ENCODE measurements at regions not wholly inside any gene's neighbourhood (a gene's known extent, or its start where the extent isn't known, plus 50 kb on each side); places are given as distances from the start of the nearest gene placed in this dataset.

DNA sequence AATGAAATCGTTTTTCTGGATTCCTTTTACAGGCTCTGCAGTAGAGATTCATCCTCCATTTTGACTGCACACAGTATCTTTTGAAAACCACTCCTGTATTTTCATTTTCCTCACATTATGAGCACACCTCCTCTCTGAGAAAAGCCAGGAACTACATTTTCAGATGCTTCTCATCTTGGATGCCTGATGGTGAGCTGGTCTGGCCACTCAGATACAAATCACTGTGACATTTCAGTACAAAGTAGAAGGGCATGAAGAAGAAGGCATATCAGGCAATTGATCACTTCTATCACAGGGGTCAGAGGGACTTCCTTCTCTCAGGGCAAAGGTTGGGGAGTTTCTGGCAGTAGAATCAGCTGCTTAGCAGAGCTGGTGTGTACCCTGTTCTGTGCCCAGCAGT, 192.0 kb upstream of the POM121L12 start:
- DNase-seq, result no peak
- BruUV-seq (replicated peaks), result no TSS peak
- Mint-ChIP-seq H3K27me3 (ENCODE audit: insufficient read depth, unreplicated experiment) (peaks cover 2% of the 10 kb centered on the region), H3K27ac (ENCODE audit: unreplicated experiment) (no peak overlapping the region), H3K9me3 (ENCODE audit: unreplicated experiment) (no peaks in the 10 kb centered on the region), H3K4me1 (ENCODE audit: low read depth, unreplicated experiment) (no peaks in the 10 kb centered on the region), H3K36me3 (ENCODE audit: insufficient read depth, unreplicated experiment) (no peaks in the 10 kb centered on the region), H3K4me3 (ENCODE audit: unreplicated experiment) (no peak overlapping the region)
- Histone ChIP-seq H3K36me3 (ENCODE audit: control insufficient read depth, insufficient read depth, low read length) (no peaks in the 10 kb centered on the region), H3K27me3 (replicated peaks; ENCODE audit: control insufficient read depth, insufficient read depth, low read length) (no peaks in the 10 kb centered on the region; the same call in 1 of the 2 replicates), H3K4me3 (ENCODE audit: low read depth, low read length) (no peak overlapping the region), H3K4me1 (no peaks in the 10 kb centered on the region), H3K9me3 (no peaks in the 10 kb centered on the region)
- ChIA-PET POLR2A (no interaction called here), CTCF (no interaction called here)
- TF ChIP-seq, protein P1, sequence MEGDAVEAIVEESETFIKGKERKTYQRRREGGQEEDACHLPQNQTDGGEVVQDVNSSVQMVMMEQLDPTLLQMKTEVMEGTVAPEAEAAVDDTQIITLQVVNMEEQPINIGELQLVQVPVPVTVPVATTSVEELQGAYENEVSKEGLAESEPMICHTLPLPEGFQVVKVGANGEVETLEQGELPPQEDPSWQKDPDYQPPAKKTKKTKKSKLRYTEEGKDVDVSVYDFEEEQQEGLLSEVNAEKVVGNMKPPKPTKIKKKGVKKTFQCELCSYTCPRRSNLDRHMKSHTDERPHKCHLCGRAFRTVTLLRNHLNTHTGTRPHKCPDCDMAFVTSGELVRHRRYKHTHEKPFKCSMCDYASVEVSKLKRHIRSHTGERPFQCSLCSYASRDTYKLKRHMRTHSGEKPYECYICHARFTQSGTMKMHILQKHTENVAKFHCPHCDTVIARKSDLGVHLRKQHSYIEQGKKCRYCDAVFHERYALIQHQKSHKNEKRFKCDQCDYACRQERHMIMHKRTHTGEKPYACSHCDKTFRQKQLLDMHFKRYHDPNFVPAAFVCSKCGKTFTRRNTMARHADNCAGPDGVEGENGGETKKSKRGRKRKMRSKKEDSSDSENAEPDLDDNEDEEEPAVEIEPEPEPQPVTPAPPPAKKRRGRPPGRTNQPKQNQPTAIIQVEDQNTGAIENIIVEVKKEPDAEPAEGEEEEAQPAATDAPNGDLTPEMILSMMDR (IDR thresholded peaks at IDR 0.05; ENCODE audit: insufficient read depth in 1 of 2, low read depth in 1 of 2, low read length in 1 of 2, severe bottlenecking in 1 of 2, unreplicated experiment in 1 of 2), result no peak
- intact Hi-C loops (cut with micrococcal nuclease; ENCODE audit: unreplicated experiment), result no loop called here

DNA sequence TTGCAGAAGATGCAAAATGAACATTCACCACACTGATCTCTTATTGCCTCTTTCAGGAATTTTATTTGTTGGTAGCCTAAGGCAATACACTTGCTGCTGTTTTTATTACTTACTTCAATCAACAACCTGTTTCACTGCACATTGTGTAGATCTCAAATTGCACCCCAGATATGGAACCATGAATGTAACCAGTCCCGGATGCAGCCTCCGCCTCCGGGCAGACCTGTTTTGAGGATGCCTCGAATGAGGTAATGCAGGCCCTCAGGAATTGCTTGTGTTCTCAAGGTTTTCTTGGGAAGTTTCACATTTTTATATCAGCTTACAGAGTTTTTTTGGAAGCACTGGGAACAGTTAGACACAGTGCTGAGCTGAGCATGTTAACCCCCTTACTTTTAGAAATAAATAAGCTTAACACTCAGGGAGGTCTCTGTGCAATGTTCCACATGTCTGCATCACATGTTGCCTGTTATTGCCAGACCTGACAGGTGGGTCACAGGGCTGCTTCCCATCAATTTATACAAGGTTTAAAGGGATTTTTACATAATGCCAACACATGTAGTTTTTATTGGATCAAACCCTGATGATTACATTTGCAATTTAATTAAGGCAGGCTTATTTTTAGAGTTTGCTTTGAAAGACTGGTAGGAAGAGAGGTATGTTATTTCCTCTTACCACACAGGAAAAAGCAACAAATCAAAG, 193.1 kb upstream of the POM121L12 start:
- DNase-seq, result no peak
- intact Hi-C loops (cut with micrococcal nuclease; ENCODE audit: unreplicated experiment), result no loop called here
- Mint-ChIP-seq H3K27me3 (ENCODE audit: insufficient read depth, unreplicated experiment) (peaks cover 2% of the 10 kb centered on the region), H3K36me3 (ENCODE audit: insufficient read depth, unreplicated experiment) (no peaks in the 10 kb centered on the region), H3K27ac (ENCODE audit: unreplicated experiment) (no peak overlapping the region), H3K9me3 (ENCODE audit: unreplicated experiment) (no peaks in the 10 kb centered on the region), H3K4me3 (ENCODE audit: unreplicated experiment) (no peak overlapping the region), H3K4me1 (ENCODE audit: low read depth, unreplicated experiment) (no peaks in the 10 kb centered on the region)
- ChIA-PET POLR2A (no interaction called here), CTCF (no interaction called here)
- no peaks in the 10 kb centered on the region for H3K4me1 ChIP-seq
- H3K36me3 ChIP-seq (ENCODE audit: control insufficient read depth, insufficient read depth, low read length), result no peaks in the 10 kb centered on the region
- no peak overlapping the region for H3K4me3 ChIP-seq (ENCODE audit: low read depth, low read length)
- TF ChIP-seq, protein P1 (IDR thresholded peaks at IDR 0.05; ENCODE audit: insufficient read depth in 1 of 2, low read depth in 1 of 2, low read length in 1 of 2, severe bottlenecking in 1 of 2, unreplicated experiment in 1 of 2), result no peak
- no TSS peak for BruUV-seq (replicated peaks)
- H3K27me3 ChIP-seq (replicated peaks; ENCODE audit: control insufficient read depth, insufficient read depth, low read length), result no peaks in the 10 kb centered on the region; the same call in 1 of the 2 replicates
- H3K9me3 ChIP-seq, result no peaks in the 10 kb centered on the region

DNA sequence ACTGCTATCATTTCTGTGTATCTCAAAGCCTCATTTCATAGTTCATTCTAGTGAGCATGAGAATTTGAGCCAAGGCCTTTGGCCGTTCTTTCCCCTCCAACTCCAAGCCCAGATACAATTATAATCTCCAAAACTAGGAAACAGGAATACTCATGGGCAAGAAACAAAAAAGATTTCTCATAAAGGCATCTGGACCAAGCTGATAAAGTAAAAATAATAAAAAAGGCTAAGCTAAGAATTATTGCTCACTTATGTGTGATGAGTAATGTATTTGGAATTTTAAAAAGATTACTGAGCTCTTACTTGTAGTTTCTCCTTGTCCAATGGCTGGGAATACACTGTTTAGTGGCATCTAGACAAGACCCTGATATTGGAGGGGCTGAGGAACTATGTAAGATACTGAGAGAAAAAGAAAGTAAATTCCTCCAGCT, 196.4 kb upstream of the POM121L12 start:
- Mint-ChIP-seq H3K27me3 (ENCODE audit: insufficient read depth, unreplicated experiment) (peaks cover 2% of the 10 kb centered on the region), H3K27ac (ENCODE audit: unreplicated experiment) (no peak overlapping the region), H3K4me1 (ENCODE audit: low read depth, unreplicated experiment) (no peaks in the 10 kb centered on the region), H3K9me3 (ENCODE audit: unreplicated experiment) (no peaks in the 10 kb centered on the region), H3K4me3 (ENCODE audit: unreplicated experiment) (no peak overlapping the region), H3K36me3 (ENCODE audit: insufficient read depth, unreplicated experiment) (no peaks in the 10 kb centered on the region)
- H3K4me3 ChIP-seq (ENCODE audit: low read depth, low read length), result no peak overlapping the region
- no peaks in the 10 kb centered on the region for H3K4me1 ChIP-seq
- H3K36me3 ChIP-seq (ENCODE audit: control insufficient read depth, insufficient read depth, low read length), result no peaks in the 10 kb centered on the region
- TF ChIP-seq, protein P1 (IDR thresholded peaks at IDR 0.05; ENCODE audit: insufficient read depth in 1 of 2, low read depth in 1 of 2, low read length in 1 of 2, severe bottlenecking in 1 of 2, unreplicated experiment in 1 of 2), result no peak
- H3K9me3 ChIP-seq, result no peaks in the 10 kb centered on the region
- intact Hi-C loops (cut with micrococcal nuclease; ENCODE audit: unreplicated experiment), result no loop called here
- ChIA-PET POLR2A (no interaction called here), CTCF (no interaction called here)
- no peak for DNase-seq
- BruUV-seq (replicated peaks), result no TSS peak
- no peaks in the 10 kb centered on the region; the same call in 1 of the 2 replicates for H3K27me3 ChIP-seq (replicated peaks; ENCODE audit: control insufficient read depth, insufficient read depth, low read length)

All from Caco-2 (cell line).